Mammary epithelial cell (primary cell): ENCODE measurements at regions not wholly inside any gene's neighbourhood (a gene's known extent, or its start where the extent isn't known, plus 50 kb on each side); places are given as distances from the start of the nearest gene placed in this dataset.

Experiments
- CTCF ChIP-seq, 2 donors: IDR thresholded peaks in 1 of 2; conservative IDR thresholded peaks in 1 of 2; 2 replicates each; pipeline ENCODE4 v1.5.1; 2011 to 2012; ENCODE audit warnings: inconsistent platforms in 2 of 2, low read length in 2 of 2, mild to moderate bottlenecking in 2 of 2, control low read depth in 1 of 2, low read depth in 1 of 2; ENCODE audit not compliant: insufficient read depth in 1 of 2; ENCODE audit errors: extremely low read depth in 1 of 2
- EZH2 ChIP-seq: IDR thresholded peaks from 2 replicates; pipeline ENCODE4 v1.6.1; 2012; ENCODE audit warnings: low read length, inconsistent platforms, borderline replicate concordance

GRCh38 chr2:192983173-192983572, 788.4 kb upstream of the TMEFF2 start:
- TF ChIP-seq CTCF (conservative IDR thresholded peaks at IDR 0.05 in 1 of 2, IDR thresholded peaks at IDR 0.05 in 1 of 2; ENCODE audit: extremely low read depth in 1 of 2, insufficient read depth in 1 of 2, low read depth in 1 of 2, low read length in 2 of 2) (no peak), EZH2 (no peak)
